ENCODE measurements at regions not wholly inside any gene's neighbourhood (a gene's known extent, or its start where the extent isn't known, plus 50 kb on each side); places are given as distances from the start of the nearest gene placed in this dataset.

DNA sequence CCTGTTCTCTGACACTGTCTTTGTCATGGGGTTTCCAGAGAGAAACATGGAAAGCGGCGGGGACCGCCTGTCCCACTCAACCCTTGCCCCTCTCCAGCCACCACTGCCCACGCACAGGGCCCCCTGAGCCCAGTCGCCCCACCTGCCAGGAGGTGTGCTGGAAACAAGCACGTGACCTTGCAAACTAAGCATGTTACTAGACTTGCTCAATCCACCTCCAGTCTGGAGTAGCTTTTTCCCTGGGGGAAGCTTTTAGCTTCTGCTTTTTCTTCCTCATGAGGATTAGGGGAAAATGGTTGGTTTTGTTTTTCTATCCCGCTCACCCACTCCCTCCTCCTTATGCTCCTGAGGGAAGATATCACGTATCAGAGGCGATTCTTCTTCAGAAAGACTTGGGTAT lies 105.7 kb downstream of the PLEKHG1 start:
- in situ Hi-C loops (cut with MboI; ENCODE audit: low pct_ligation_motif_present in 1 of 4, low pct_unique_long_range_greater_than_20kb in 1 of 4, low sequenced_read_pairs in 3 of 4) (no loop called here), intact Hi-C loops (cut with DNase I; ENCODE audit: low total_unique reads) (no loop called here)
- Histone ChIP-seq H3K9me3 (no peaks in the 10 kb centered on the region), H3K4me1 (peaks cover 0 to 21% (median under 1%) of the 10 kb centered on the region in 4 donors), H3K4me3 (no peak overlapping the region), H3K27ac (peak overlapping the region in 1 of 4 donors; percentile 55), H3K27me3 (no peaks in the 10 kb centered on the region), H3K36me3 (no peaks in the 10 kb centered on the region)
- WGBS, 2 donors (ENCODE audit: low coverage in 1 of 2) = 92 to 96% methylated on average over 5 to 9 of the region's 9 CpGs
- no peak for TF ChIP-seq POLR2AphosphoS5 (IDR thresholded peaks at IDR 0.05)
- TF ChIP-seq EP300 (IDR thresholded peaks at IDR 0.05; ENCODE audit: low read depth) = no peak
- no peak for TF ChIP-seq POLR2A (IDR thresholded peaks at IDR 0.05)
- TF ChIP-seq CTCF (IDR thresholded peaks at IDR 0.05) = no peak
- DNase-seq = no peak

DNA sequence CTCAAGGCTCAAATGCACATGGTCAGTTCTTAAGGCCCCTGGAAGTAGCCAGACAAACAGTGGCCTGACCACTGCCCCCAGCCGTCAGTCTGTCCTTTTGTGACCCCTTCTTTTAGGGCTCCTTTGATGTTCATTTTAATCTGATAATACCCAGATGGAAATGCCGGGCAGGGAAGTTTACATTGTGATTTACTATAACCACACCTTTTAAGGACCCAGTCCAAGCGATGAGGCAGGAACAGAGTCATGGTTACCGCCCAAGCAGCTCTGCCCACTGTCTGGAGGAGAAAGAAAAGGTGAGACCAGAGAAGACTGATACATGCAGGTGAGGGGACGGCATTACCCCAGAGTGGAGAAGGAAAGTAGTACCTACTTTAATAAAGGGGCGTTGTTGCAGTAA lies 110.6 kb downstream of the PLEKHG1 start:
- H3K27me3 ChIP-seq = no peaks in the 10 kb centered on the region
- no peaks in the 10 kb centered on the region for H3K36me3 ChIP-seq
- in situ Hi-C loops (cut with MboI; ENCODE audit: low pct_ligation_motif_present in 1 of 4, low pct_unique_long_range_greater_than_20kb in 1 of 4, low sequenced_read_pairs in 3 of 4) (no loop called here), intact Hi-C loops (cut with DNase I; ENCODE audit: low total_unique reads) (no loop called here)
- TF ChIP-seq POLR2A (IDR thresholded peaks at IDR 0.05) (no peak), EP300 (IDR thresholded peaks at IDR 0.05; ENCODE audit: low read depth) (no peak), POLR2AphosphoS5 (IDR thresholded peaks at IDR 0.05) (no peak), CTCF (IDR thresholded peaks at IDR 0.05) (no peak)
- DNase-seq = peak; percentile 67
- H3K9me3 ChIP-seq = no peaks in the 10 kb centered on the region
- peak overlapping the region in 3 of 4 donors; percentile 7 to 31 (median 16) for H3K27ac ChIP-seq
- H3K4me3 ChIP-seq = no peak overlapping the region
- 64% methylated on average over 6 of the region's 6 CpGs; no CpG with 5 or more reads in 1 of the 2 donors for WGBS, 2 donors (ENCODE audit: low coverage in 1 of 2)
- H3K4me1 ChIP-seq = peaks cover 10 to 35% (median 16%) of the 10 kb centered on the region in 4 donors

GRCh38 chr6:150711061-150711460 lies 111.4 kb downstream of the PLEKHG1 start:
- H3K4me3 ChIP-seq = no peak overlapping the region
- in situ Hi-C loops (cut with MboI; ENCODE audit: low pct_ligation_motif_present in 1 of 4, low pct_unique_long_range_greater_than_20kb in 1 of 4, low sequenced_read_pairs in 3 of 4) = no loop called here
- peak overlapping the region in 2 of 4 donors; percentile 7 to 31 for H3K27ac ChIP-seq
- DNase-seq = no peak
- 67 to 89% methylated on average over 1 to 4 of the region's 4 CpGs for WGBS, 2 donors (ENCODE audit: low coverage in 1 of 2)
- intact Hi-C loops (cut with DNase I; ENCODE audit: low total_unique reads) = no loop called here
- H3K4me1 ChIP-seq = peaks cover 10 to 35% (median 16%) of the 10 kb centered on the region in 4 donors
- no peaks in the 10 kb centered on the region for H3K9me3 ChIP-seq
- no peaks in the 10 kb centered on the region for H3K27me3 ChIP-seq
- no peaks in the 10 kb centered on the region for H3K36me3 ChIP-seq
- TF ChIP-seq EP300 (IDR thresholded peaks at IDR 0.05; ENCODE audit: low read depth) (no peak), POLR2A (IDR thresholded peaks at IDR 0.05) (no peak), CTCF (IDR thresholded peaks at IDR 0.05) (no peak), POLR2AphosphoS5 (IDR thresholded peaks at IDR 0.05) (no peak)

- no peak for TF ChIP-seq EP300 (IDR thresholded peaks at IDR 0.05; ENCODE audit: low read depth)
- no peak for TF ChIP-seq POLR2A (IDR thresholded peaks at IDR 0.05)
- TF ChIP-seq POLR2AphosphoS5 (IDR thresholded peaks at IDR 0.05) = no peak
- TF ChIP-seq CTCF (IDR thresholded peaks at IDR 0.05) = no peak
- H3K9me3 ChIP-seq = no peaks in the 10 kb centered on the region
- WGBS, 2 donors (ENCODE audit: low coverage in 1 of 2) = 60 to 73% methylated on average over 6 to 8 of the region's 8 CpGs
Measured at GRCh38 chr6:150711584-150712504, 112.2 kb downstream of the PLEKHG1 start.

More at GRCh38 chr6:150711584-150712504, 112.2 kb downstream of the PLEKHG1 start:
- Histone ChIP-seq H3K4me3 (no peak overlapping the region), H3K36me3 (no peaks in the 10 kb centered on the region), H3K4me1 (peaks cover 10 to 35% (median 16%) of the 10 kb centered on the region in 4 donors), H3K27me3 (no peaks in the 10 kb centered on the region), H3K27ac (peak overlapping the region; percentile 23 to 44 (median 30))
- in situ Hi-C loops (cut with MboI; ENCODE audit: low pct_ligation_motif_present in 1 of 4, low pct_unique_long_range_greater_than_20kb in 1 of 4, low sequenced_read_pairs in 3 of 4) = no loop called here
- intact Hi-C loops (cut with DNase I; ENCODE audit: low total_unique reads) = no loop called here
- DNase-seq = peak; percentile 77
